ENCODE measurements at regions not wholly inside any gene's neighbourhood (a gene's known extent, or its start where the extent isn't known, plus 50 kb on each side); places are given as distances from the start of the nearest gene placed in this dataset.

- TF ChIP-seq, protein P1, sequence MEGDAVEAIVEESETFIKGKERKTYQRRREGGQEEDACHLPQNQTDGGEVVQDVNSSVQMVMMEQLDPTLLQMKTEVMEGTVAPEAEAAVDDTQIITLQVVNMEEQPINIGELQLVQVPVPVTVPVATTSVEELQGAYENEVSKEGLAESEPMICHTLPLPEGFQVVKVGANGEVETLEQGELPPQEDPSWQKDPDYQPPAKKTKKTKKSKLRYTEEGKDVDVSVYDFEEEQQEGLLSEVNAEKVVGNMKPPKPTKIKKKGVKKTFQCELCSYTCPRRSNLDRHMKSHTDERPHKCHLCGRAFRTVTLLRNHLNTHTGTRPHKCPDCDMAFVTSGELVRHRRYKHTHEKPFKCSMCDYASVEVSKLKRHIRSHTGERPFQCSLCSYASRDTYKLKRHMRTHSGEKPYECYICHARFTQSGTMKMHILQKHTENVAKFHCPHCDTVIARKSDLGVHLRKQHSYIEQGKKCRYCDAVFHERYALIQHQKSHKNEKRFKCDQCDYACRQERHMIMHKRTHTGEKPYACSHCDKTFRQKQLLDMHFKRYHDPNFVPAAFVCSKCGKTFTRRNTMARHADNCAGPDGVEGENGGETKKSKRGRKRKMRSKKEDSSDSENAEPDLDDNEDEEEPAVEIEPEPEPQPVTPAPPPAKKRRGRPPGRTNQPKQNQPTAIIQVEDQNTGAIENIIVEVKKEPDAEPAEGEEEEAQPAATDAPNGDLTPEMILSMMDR (conservative IDR thresholded peaks at IDR 0.05; ENCODE audit: low read length), result no peak
- no peak for TF ChIP-seq EZH2phosphoT487 (IDR thresholded peaks at IDR 0.05; ENCODE audit: borderline replicate concordance, low read depth, low read length)
Observed at GRCh38 chr11:38672445-38672844, 2074.4 kb upstream of the RAG2 start.

Data from OCI-LY7 (cell line).